K562 (cell line): ENCODE measurements at regions not wholly inside any gene's neighbourhood (a gene's known extent, or its start where the extent isn't known, plus 50 kb on each side); places are given as distances from the start of the nearest gene placed in this dataset.

Source experiments
- ATAC-seq: fragments of 200-7000 bp; cut with Tn5 transposase; 3 replicates; pipeline ENCODE4 v1.9.1; 2020; ENCODE audit warnings: moderate library complexity
- BruUV-seq: library from RNA; stranded (reverse); fragments of 400-500 nt; replicated peaks from 2 replicates; lab custom pipeline; 2021; lab: Mats Ljungman, UMichigan
- CTCF ChIA-PET: fragments of 300-600 bp; formaldehyde crosslinking; extraction: SDS; loops from one replicate; lab custom pipeline; 2021; ENCODE audit warnings: low intra/inter-chr PET ratio; lab: Yijun Ruan, JAX
- POLR2A ChIA-PET: fragments of 300-600, 350-650 bp; sonication (Branson Sonifier 250); formaldehyde crosslinking; extraction: SDS; loops from one replicate; lab custom pipeline; 2021; ENCODE audit warnings: antibody characterized with exemption, inconsistent platforms; lab: Yijun Ruan, JAX
- DNase-seq, 4 experiments: peaks; one replicate each; pipeline versions ENCODE4 v3.0.0 to v3.0.0-alpha.2; 2011 to 2018; ENCODE audit warnings: low spot score in 3 of 4, mixed read lengths in 3 of 4; ENCODE audit errors: extremely low read depth in 1 of 4
- FAIRE-seq: peaks from 2 replicates; lab custom pipeline; 2011; peaks lifted over from hg19 to GRCh38; lab: Jason Lieb, UNC
- H2AFZ ChIP-seq: 2 replicates; pipeline ENCODE4 v1.6.0; 2011; ENCODE audit warnings: low read depth, low read length, control low read depth, inconsistent platforms
- H3K27ac ChIP-seq: fragments of 200-600 bp; 3 replicates; pipeline ENCODE4 v1.8.0; 2011; ENCODE audit warnings: low read depth, mild to moderate bottlenecking, control low read depth, inconsistent platforms, low read length, moderate library complexity, mixed read lengths; ENCODE audit errors: extremely low read depth
- H3K27me3 ChIP-seq, 2 experiments: fragments of 300-600 bp in 1 of 2; 2 replicates in 1 of 2; 3 replicates in 1 of 2; pipeline versions ENCODE4 v1.6.0 to v1.8.0; 2011; ENCODE audit warnings: inconsistent platforms in 2 of 2, low read length in 2 of 2, mild to moderate bottlenecking in 1 of 2, mixed read lengths in 1 of 2, moderate library complexity in 1 of 2; ENCODE audit not compliant: control insufficient read depth in 2 of 2, insufficient read depth in 2 of 2
- H3K36me3 ChIP-seq: fragments of 300-600 bp; 3 replicates; pipeline ENCODE4 v1.8.0; 2011; ENCODE audit warnings: mild to moderate bottlenecking, low read length, inconsistent platforms; ENCODE audit not compliant: control insufficient read depth, insufficient read depth
- H3K4me1 ChIP-seq, 2 experiments: fragments of 200-600 bp in 1 of 2; replicated peaks in 1 of 2; 2 replicates in 1 of 2; 3 replicates in 1 of 2; pipeline versions ENCODE4 v1.5.1 to v1.8.0; 2011; ENCODE audit warnings: inconsistent platforms in 2 of 2, low read length in 2 of 2, mild to moderate bottlenecking in 1 of 2, mixed read lengths in 1 of 2, moderate library complexity in 1 of 2; ENCODE audit not compliant: control insufficient read depth in 2 of 2, insufficient read depth in 2 of 2
- H3K4me2 ChIP-seq: 2 replicates; pipeline ENCODE4 v1.6.1; 2011; ENCODE audit warnings: low read length, control low read depth, inconsistent platforms, mixed read lengths; ENCODE audit not compliant: insufficient read depth
- H3K4me3 ChIP-seq: fragments of 200-600 bp; sonication (generic), shearing (Covaris generic); 2 replicates; pipeline ENCODE4 v1.5.1; 2016; ENCODE audit warnings: control low read depth, inconsistent platforms
- H3K79me2 ChIP-seq: fragments of 200-600 bp; 3 replicates; pipeline ENCODE4 v1.8.0; 2011; ENCODE audit warnings: low read length, inconsistent platforms; ENCODE audit not compliant: control insufficient read depth, insufficient read depth
- H3K9ac ChIP-seq, 2 experiments: 2 replicates each; pipeline versions ENCODE4 v1.6.0 to v1.6.1; 2011; ENCODE audit warnings: low read depth in 2 of 2, low read length in 2 of 2, control low read depth in 1 of 2, inconsistent platforms in 1 of 2, mild to moderate bottlenecking in 1 of 2, mixed read lengths in 1 of 2; ENCODE audit not compliant: insufficient read depth in 1 of 2
- H3K9me1 ChIP-seq: one replicate; pipeline ENCODE4 v1.6.0; 2011; ENCODE audit warnings: inconsistent platforms, mild to moderate bottlenecking, low read length, moderate library complexity; ENCODE audit not compliant: control insufficient read depth, insufficient read depth
- H3K9me3 ChIP-seq: replicated peaks from 2 replicates; pipeline ENCODE4 v1.5.1; 2011; ENCODE audit warnings: low read depth, low read length, inconsistent platforms; ENCODE audit not compliant: control insufficient read depth, insufficient read depth
- H4K20me1 ChIP-seq: replicated peaks from 2 replicates; pipeline ENCODE4 v1.6.1; 2011; ENCODE audit warnings: low read length, inconsistent platforms, mixed read lengths; ENCODE audit not compliant: control insufficient read depth, insufficient read depth
- BRCA1 ChIP-seq, 2 experiments: fragments of 450-650 bp in 1 of 2; sonication (generic) in 1 of 2; formaldehyde crosslinking in 1 of 2; IDR thresholded peaks; 2 replicates each; pipeline versions ENCODE4 v1.5.0 to v1.6.1; 2017 to 2020; ENCODE audit warnings: mild to moderate bottlenecking in 1 of 2, missing genetic modification reagents in 1 of 2
- BRD4 ChIP-seq: fragments of 200-600 bp; sonication (generic); IDR thresholded peaks from 2 replicates; pipeline ENCODE4 v1.6.1; 2017; ENCODE audit warnings: inconsistent platforms
- CHCHD3 ChIP-seq: fragments of 250-450 bp; sonication (Bioruptor Pico); IDR thresholded peaks from 2 replicates; pipeline ENCODE4 v2.1.2; 2022; ENCODE audit warnings: mild to moderate bottlenecking
- DMBX1 ChIP-seq: fragments of 250-450 bp; sonication (Bioruptor Pico); IDR thresholded peaks from 2 replicates; pipeline ENCODE4 v1.8.0; 2022; ENCODE audit warnings: inconsistent platforms, mild to moderate bottlenecking, moderate library complexity, borderline replicate concordance
- EP300 ChIP-seq: IDR thresholded peaks from 2 replicates; pipeline ENCODE4 v1.6.1; 2012; ENCODE audit warnings: low read length, improper control_type of control experiment
- ETV6 ChIP-seq, 3 experiments: fragments of 150-350 bp in 1 of 3; sonication (generic) in 1 of 3; formaldehyde crosslinking in 1 of 3; IDR thresholded peaks; 2 replicates each; pipeline versions ENCODE4 v1.6.1 to v1.8.0; 2014 to 2022; ENCODE audit warnings: borderline replicate concordance in 2 of 3, low read depth in 2 of 3, antibody characterized with exemption in 1 of 3, low read length in 1 of 3, mild to moderate bottlenecking in 1 of 3, missing genetic modification reagents in 1 of 3
- GABPB1 ChIP-seq: sonication (generic); formaldehyde crosslinking; IDR thresholded peaks from 2 replicates; pipeline ENCODE4 v1.8.0; 2022; ENCODE audit warnings: mild to moderate bottlenecking, missing genetic modification reagents
- L3MBTL2 ChIP-seq: fragments of 450-650 bp; IDR thresholded peaks from 2 replicates; pipeline ENCODE4 v1.6.1; 2016; ENCODE audit warnings: mild to moderate bottlenecking, moderate library complexity
- NBN ChIP-seq: fragments of 450-650 bp; IDR thresholded peaks from 2 replicates; pipeline ENCODE4 v1.6.1; 2016; ENCODE audit warnings: low read depth, mild to moderate bottlenecking
- NFIC ChIP-seq: fragments of 450-650 bp; IDR thresholded peaks from 2 replicates; pipeline ENCODE4 v1.6.1; 2017; ENCODE audit warnings: mild to moderate bottlenecking, inconsistent platforms
- RB1 ChIP-seq: fragments of 450-650 bp; IDR thresholded peaks from 2 replicates; pipeline ENCODE4 v1.6.1; 2017; ENCODE audit warnings: low read depth, mild to moderate bottlenecking
- RBM39 ChIP-seq: fragments of 200-400 bp; formaldehyde crosslinking; optimal IDR thresholded peaks from 2 replicates; pipeline ENCODE3; 2018; ENCODE audit warnings: low read depth, low read length
- U2AF1 ChIP-seq: fragments of 200-400 bp; formaldehyde crosslinking; optimal IDR thresholded peaks from 2 replicates; pipeline ENCODE3; 2017; ENCODE audit warnings: mild to moderate bottlenecking, low read depth, low read length, moderate library complexity
- XRCC3 ChIP-seq: fragments of 450-650 bp; IDR thresholded peaks from 2 replicates; pipeline ENCODE4 v1.6.1; 2017; ENCODE audit warnings: mild to moderate bottlenecking, moderate library complexity
- ZBED1 ChIP-seq: IDR thresholded peaks from 2 replicates; pipeline ENCODE4 v1.6.1; 2014
- ZNF239 ChIP-seq: fragments of 250-450 bp; sonication (Bioruptor Pico); IDR thresholded peaks from 2 replicates; pipeline ENCODE4 v1.4.0; 2020; ENCODE audit warnings: mild to moderate bottlenecking
- ZNF444 ChIP-seq: fragments of 250-450 bp; sonication (Bioruptor Pico); IDR thresholded peaks from 2 replicates; pipeline ENCODE4 v1.4.0; 2020; ENCODE audit warnings: mild to moderate bottlenecking, moderate library complexity
- WGBS: fragments of 100-300 bp; shearing (Covaris generic); methylation state at CpG from one replicate; pipeline ENCODE4 v1.1.6; 2016; ENCODE audit warnings: low coverage, mixed read lengths; ENCODE audit not compliant: insufficient coverage; ENCODE audit errors: missing lambda C conversion rate; 5-methylcytosine and 5-hydroxymethylcytosine counted together
- in situ Hi-C: fragments of 300-500 bp; cut with MboI; formaldehyde crosslinking; loops from 4 replicates; pipeline ENCODE4 v1.15.0; 2018; ENCODE audit warnings: inconsistent platforms, mixed read lengths
- intact Hi-C: fragments of 100-400 bp; cut with micrococcal nuclease; formaldehyde crosslinking; loops from 2 replicates; pipeline ENCODE4 v1.14.2; 2022
- TF ChIP-seq, protein P1 (sequence below), 3 experiments: fragments of 200-800 bp in 1 of 3; fragments of 250-450 bp in 1 of 3; fragments of 450-650 bp in 1 of 3; sonication (Bioruptor Pico) in 1 of 3; sonication (Bioruptor generic) in 1 of 3; formaldehyde crosslinking in 1 of 3; IDR thresholded peaks; 2 replicates each; pipeline versions ENCODE4 v1.6.1 to v1.8.0; 2016 to 2022; ENCODE audit warnings: mild to moderate bottlenecking in 2 of 3, missing genetic modification characterization in 2 of 3, missing compliant biosample characterization in 1 of 3, moderate library complexity in 1 of 3
- TF ChIP-seq, protein P2 (sequence below): fragments of 450-650 bp; formaldehyde crosslinking; IDR thresholded peaks from 2 replicates; pipeline ENCODE4 v1.4.0; 2020; ENCODE audit warnings: mild to moderate bottlenecking

DNA sequence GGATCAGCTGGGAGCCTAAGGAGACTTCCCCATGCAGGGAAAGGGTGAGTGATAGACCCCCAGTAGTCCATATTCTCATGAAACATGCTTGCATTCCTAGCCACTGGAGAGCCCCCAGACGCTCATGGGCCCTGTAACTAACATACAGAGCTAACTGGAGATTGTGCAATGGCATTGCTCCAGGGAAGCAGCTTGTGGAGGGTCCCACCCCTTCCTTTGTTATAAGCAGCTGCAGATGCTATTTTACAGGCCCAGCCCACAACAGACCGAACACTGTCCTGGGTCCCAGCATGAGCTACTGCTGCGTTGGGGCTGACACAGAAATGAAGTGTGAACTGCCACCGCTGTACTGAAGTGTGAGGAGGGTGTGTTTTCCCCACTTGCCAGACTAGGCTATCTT lies 1465.7 kb upstream of the DIAPH2 start:
- H3K9me1 ChIP-seq: no peaks in the 10 kb centered on the region
- WGBS: 3% methylated on average over 4 of the region's 4 CpGs
- DNase-seq (no peak), FAIRE-seq (no peak), ATAC-seq (no peak)
- in situ Hi-C loops: no loop called here
- no peak overlapping the region for H3K27ac ChIP-seq
- ChIA-PET CTCF (no interaction called here), POLR2A (no interaction called here)
- no peak overlapping the region for H2AFZ ChIP-seq
- no peak overlapping the region for H3K9ac ChIP-seq
- intact Hi-C loops: no loop called here
- no peak for TF ChIP-seq XRCC3
- TF ChIP-seq BRD4: no peak
- TF ChIP-seq ZBED1: no peak
- TF ChIP-seq U2AF1: no peak
- no peak for TF ChIP-seq DMBX1 (CRISPR knock-in tag)
- TF ChIP-seq EP300: no peak
- no peak for TF ChIP-seq CHCHD3 (CRISPR knock-in tag)
- no peak for TF ChIP-seq ZNF239 (CRISPR knock-in tag)
- no peak for TF ChIP-seq GABPB1 (CRISPR knock-in tag)
- no peak for TF ChIP-seq BRCA1 (IDR thresholded peaks at IDR 0.05)
- TF ChIP-seq BRCA1 (CRISPR knock-in tag; IDR thresholded peaks at IDR 0.05): no peak
- TF ChIP-seq ZNF444 (CRISPR knock-in tag): no peak
- TF ChIP-seq NFIC: no peak
- no peak for TF ChIP-seq RB1
- TF ChIP-seq, protein P1, sequence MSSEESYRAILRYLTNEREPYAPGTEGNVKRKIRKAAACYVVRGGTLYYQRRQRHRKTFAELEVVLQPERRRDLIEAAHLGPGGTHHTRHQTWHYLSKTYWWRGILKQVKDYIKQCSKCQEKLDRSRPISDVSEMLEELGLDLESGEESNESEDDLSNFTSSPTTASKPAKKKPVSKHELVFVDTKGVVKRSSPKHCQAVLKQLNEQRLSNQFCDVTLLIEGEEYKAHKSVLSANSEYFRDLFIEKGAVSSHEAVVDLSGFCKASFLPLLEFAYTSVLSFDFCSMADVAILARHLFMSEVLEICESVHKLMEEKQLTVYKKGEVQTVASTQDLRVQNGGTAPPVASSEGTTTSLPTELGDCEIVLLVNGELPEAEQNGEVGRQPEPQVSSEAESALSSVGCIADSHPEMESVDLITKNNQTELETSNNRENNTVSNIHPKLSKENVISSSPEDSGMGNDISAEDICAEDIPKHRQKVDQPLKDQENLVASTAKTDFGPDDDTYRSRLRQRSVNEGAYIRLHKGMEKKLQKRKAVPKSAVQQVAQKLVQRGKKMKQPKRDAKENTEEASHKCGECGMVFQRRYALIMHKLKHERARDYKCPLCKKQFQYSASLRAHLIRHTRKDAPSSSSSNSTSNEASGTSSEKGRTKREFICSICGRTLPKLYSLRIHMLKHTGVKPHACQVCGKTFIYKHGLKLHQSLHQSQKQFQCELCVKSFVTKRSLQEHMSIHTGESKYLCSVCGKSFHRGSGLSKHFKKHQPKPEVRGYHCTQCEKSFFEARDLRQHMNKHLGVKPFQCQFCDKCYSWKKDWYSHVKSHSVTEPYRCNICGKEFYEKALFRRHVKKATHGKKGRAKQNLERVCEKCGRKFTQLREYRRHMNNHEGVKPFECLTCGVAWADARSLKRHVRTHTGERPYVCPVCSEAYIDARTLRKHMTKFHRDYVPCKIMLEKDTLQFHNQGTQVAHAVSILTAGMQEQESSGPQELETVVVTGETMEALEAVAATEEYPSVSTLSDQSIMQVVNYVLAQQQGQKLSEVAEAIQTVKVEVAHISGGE (CRISPR knock-in tag; IDR thresholded peaks at IDR 0.05): no peak
- no peak for TF ChIP-seq L3MBTL2
- no peak for TF ChIP-seq NBN
- TF ChIP-seq, protein P2, sequence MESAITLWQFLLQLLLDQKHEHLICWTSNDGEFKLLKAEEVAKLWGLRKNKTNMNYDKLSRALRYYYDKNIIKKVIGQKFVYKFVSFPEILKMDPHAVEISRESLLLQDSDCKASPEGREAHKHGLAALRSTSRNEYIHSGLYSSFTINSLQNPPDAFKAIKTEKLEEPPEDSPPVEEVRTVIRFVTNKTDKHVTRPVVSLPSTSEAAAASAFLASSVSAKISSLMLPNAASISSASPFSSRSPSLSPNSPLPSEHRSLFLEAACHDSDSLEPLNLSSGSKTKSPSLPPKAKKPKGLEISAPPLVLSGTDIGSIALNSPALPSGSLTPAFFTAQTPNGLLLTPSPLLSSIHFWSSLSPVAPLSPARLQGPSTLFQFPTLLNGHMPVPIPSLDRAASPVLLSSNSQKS (CRISPR knock-in tag): no peak
- TF ChIP-seq RBM39: no peak
- TF ChIP-seq ETV6 (IDR thresholded peaks at IDR 0.05; ENCODE audit: borderline replicate concordance in 1 of 2, low read depth in 2 of 2, low read length in 1 of 2): no peak
- no peak for TF ChIP-seq ETV6 (CRISPR knock-in tag; IDR thresholded peaks at IDR 0.05; ENCODE audit: borderline replicate concordance)
- H3K36me3 ChIP-seq: no peaks in the 10 kb centered on the region
- H3K27me3 ChIP-seq: no peaks in the 10 kb centered on the region
- H3K4me3 ChIP-seq: no peak overlapping the region
- no peaks in the 10 kb centered on the region for H4K20me1 ChIP-seq
- no TSS peak for BruUV-seq
- H3K9me3 ChIP-seq: no peaks in the 10 kb centered on the region
- H3K4me1 ChIP-seq: no peaks in the 10 kb centered on the region
- no peak overlapping the region for H3K4me2 ChIP-seq
- H3K79me2 ChIP-seq: no peaks in the 10 kb centered on the region
